ENCODE measurements at regions not wholly inside any gene's neighbourhood (a gene's known extent, or its start where the extent isn't known, plus 50 kb on each side); places are given as distances from the start of the nearest gene placed in this dataset.
"Not testable (repeated sequence)": the region's sequence is repeated elsewhere in the genome, so short reads cannot be mapped to it uniquely, and the experiment has no call there.

GRCh38 chr16:76670125-76670857 lies 393.1 kb downstream of the CNTNAP4 start:
- no peak overlapping the region for H3K4me3 Mint-ChIP-seq
- peaks cover 0 to 2% (median 0%) of the 10 kb centered on the region in 3 donors for H3K27me3 Mint-ChIP-seq (ENCODE audit: low read depth in 3 of 3)
- no peak for DNase-seq
- no peaks in the 10 kb centered on the region for H3K36me3 Mint-ChIP-seq
- H3K4me1 Mint-ChIP-seq, result no peaks in the 10 kb centered on the region
- H3K9me3 Mint-ChIP-seq, result peaks cover 0 to 29% (median 10%) of the 10 kb centered on the region in 6 donors
- H3K27ac Mint-ChIP-seq, result no peak overlapping the region

GRCh38 chr16:76676356-76676755 lies 399.2 kb downstream of the CNTNAP4 start:
- Mint-ChIP-seq H3K27ac (no peak overlapping the region), H3K9me3 (peaks cover 3 to 28% (median 10%) of the 10 kb centered on the region in 6 donors), H3K27me3 (ENCODE audit: low read depth in 3 of 3) (peaks cover 0 to 2% (median 0%) of the 10 kb centered on the region in 3 donors), H3K4me1 (no peaks in the 10 kb centered on the region), H3K36me3 (no peaks in the 10 kb centered on the region), H3K4me3 (no peak overlapping the region)
- DNase-seq, result no peak

GRCh38 chr16:76681296-76681695 lies 404.1 kb downstream of the CNTNAP4 start:
- no peaks in the 10 kb centered on the region for H3K4me1 Mint-ChIP-seq
- no peak overlapping the region for H3K4me3 Mint-ChIP-seq
- H3K27me3 Mint-ChIP-seq (ENCODE audit: low read depth in 3 of 3), result peaks cover 0 to 2% (median 0%) of the 10 kb centered on the region in 3 donors
- no peak for DNase-seq
- H3K9me3 Mint-ChIP-seq, result peaks cover under 1 to 42% (median 9%) of the 10 kb centered on the region in 6 donors
- H3K36me3 Mint-ChIP-seq, result no peaks in the 10 kb centered on the region
- no peak overlapping the region for H3K27ac Mint-ChIP-seq

GRCh38 chr16:76683051-76683450 lies 405.9 kb downstream of the CNTNAP4 start:
- DNase-seq, result no peak
- no peaks in the 10 kb centered on the region for H3K4me1 Mint-ChIP-seq
- H3K27me3 Mint-ChIP-seq (ENCODE audit: low read depth in 3 of 3), result peaks cover 0 to 2% (median 0%) of the 10 kb centered on the region in 3 donors
- peaks cover 1 to 31% (median 10%) of the 10 kb centered on the region in 6 donors for H3K9me3 Mint-ChIP-seq
- no peaks in the 10 kb centered on the region for H3K36me3 Mint-ChIP-seq
- no peak overlapping the region for H3K4me3 Mint-ChIP-seq
- no peak overlapping the region for H3K27ac Mint-ChIP-seq

GRCh38 chr16:76696876-76697275 lies 419.7 kb downstream of the CNTNAP4 start:
- Mint-ChIP-seq H3K27me3 (ENCODE audit: low read depth in 3 of 3) (peaks cover 0 to 2% (median 0%) of the 10 kb centered on the region in 3 donors), H3K4me1 (no peaks in the 10 kb centered on the region), H3K36me3 (no peaks in the 10 kb centered on the region), H3K4me3 (no peak overlapping the region), H3K9me3 (peaks cover 2 to 38% (median 21%) of the 10 kb centered on the region in 6 donors), H3K27ac (no peak overlapping the region)
- no peak for DNase-seq

GRCh38 chr16:76705892-76706291 lies 428.7 kb downstream of the CNTNAP4 start:
- no peak overlapping the region for H3K27ac Mint-ChIP-seq
- no peak for DNase-seq
- H3K4me3 Mint-ChIP-seq, result no peak overlapping the region
- H3K36me3 Mint-ChIP-seq, result no peaks in the 10 kb centered on the region
- H3K27me3 Mint-ChIP-seq (ENCODE audit: low read depth in 3 of 3), result no peaks in the 10 kb centered on the region
- H3K4me1 Mint-ChIP-seq, result no peaks in the 10 kb centered on the region
- peaks cover 0 to 32% (median 8%) of the 10 kb centered on the region in 6 donors for H3K9me3 Mint-ChIP-seq

- H3K27ac Mint-ChIP-seq, result no peak overlapping the region
- H3K4me3 Mint-ChIP-seq, result no peak overlapping the region
- no peaks in the 10 kb centered on the region for H3K27me3 Mint-ChIP-seq (ENCODE audit: low read depth in 3 of 3)
- no peak for DNase-seq
- peaks cover 5 to 45% (median 15%) of the 10 kb centered on the region in 6 donors for H3K9me3 Mint-ChIP-seq
- no peaks in the 10 kb centered on the region for H3K36me3 Mint-ChIP-seq
- H3K4me1 Mint-ChIP-seq, result no peaks in the 10 kb centered on the region
These were observed 436.0 kb downstream of the CNTNAP4 start for GRCh38 chr16:76713191-76713590.

- not testable (repeated sequence) for H3K27me3 Mint-ChIP-seq (ENCODE audit: low read depth in 3 of 3); H3K36me3 Mint-ChIP-seq; H3K4me1 Mint-ChIP-seq; H3K27ac Mint-ChIP-seq; DNase-seq; H3K4me3 Mint-ChIP-seq
- H3K9me3 Mint-ChIP-seq, result peaks cover 12 to 54% (median 20%) of the 10 kb centered on the region in 6 donors
These were observed 439.1 kb downstream of the CNTNAP4 start for GRCh38 chr16:76716251-76716650.

- H3K4me3 Mint-ChIP-seq, result no peak overlapping the region
- H3K27ac Mint-ChIP-seq, result no peak overlapping the region
- peaks cover 10 to 29% (median 13%) of the 10 kb centered on the region in 6 donors for H3K9me3 Mint-ChIP-seq
- H3K36me3 Mint-ChIP-seq, result no peaks in the 10 kb centered on the region
- no peaks in the 10 kb centered on the region for H3K4me1 Mint-ChIP-seq
- no peak for DNase-seq
- H3K27me3 Mint-ChIP-seq (ENCODE audit: low read depth in 3 of 3), result peaks cover 0 to 7% (median 0%) of the 10 kb centered on the region in 3 donors
These were observed 447.0 kb downstream of the CNTNAP4 start for GRCh38 chr16:76724181-76724580.

GRCh38 chr16:76729525-76729924 lies 452.3 kb downstream of the CNTNAP4 start:
- no peaks in the 10 kb centered on the region for H3K4me1 Mint-ChIP-seq
- DNase-seq, result no peak
- peaks cover 0 to 5% (median 2%) of the 10 kb centered on the region in 3 donors for H3K27me3 Mint-ChIP-seq (ENCODE audit: low read depth in 3 of 3)
- peaks cover 8 to 28% (median 14%) of the 10 kb centered on the region in 6 donors for H3K9me3 Mint-ChIP-seq
- no peaks in the 10 kb centered on the region for H3K36me3 Mint-ChIP-seq
- no peak overlapping the region for H3K4me3 Mint-ChIP-seq
- H3K27ac Mint-ChIP-seq, result no peak overlapping the region

GRCh38 chr16:76732894-76733293 lies 455.7 kb downstream of the CNTNAP4 start:
- H3K27me3 Mint-ChIP-seq (ENCODE audit: low read depth in 3 of 3), result peaks cover 0 to 3% (median 2%) of the 10 kb centered on the region in 3 donors
- no peaks in the 10 kb centered on the region for H3K36me3 Mint-ChIP-seq
- no peak overlapping the region for H3K27ac Mint-ChIP-seq
- peaks cover 8 to 45% (median 12%) of the 10 kb centered on the region in 6 donors for H3K9me3 Mint-ChIP-seq
- no peaks in the 10 kb centered on the region for H3K4me1 Mint-ChIP-seq
- DNase-seq, result no peak
- no peak overlapping the region for H3K4me3 Mint-ChIP-seq

GRCh38 chr16:76741623-76742022 lies 449.4 kb upstream of the MON1B start:
- no peak overlapping the region for H3K4me3 Mint-ChIP-seq
- no peaks in the 10 kb centered on the region for H3K4me1 Mint-ChIP-seq
- H3K27ac Mint-ChIP-seq, result no peak overlapping the region
- peaks cover 0 to 4% (median 0%) of the 10 kb centered on the region in 3 donors for H3K36me3 Mint-ChIP-seq
- no peak for DNase-seq
- no peaks in the 10 kb centered on the region for H3K27me3 Mint-ChIP-seq (ENCODE audit: low read depth in 3 of 3)
- H3K9me3 Mint-ChIP-seq, result peaks cover 11 to 71% (median 36%) of the 10 kb centered on the region in 6 donors

GRCh38 chr16:76748461-76749348 lies 442.3 kb upstream of the MON1B start:
- DNase-seq, result no peak
- peaks cover 11 to 44% (median 26%) of the 10 kb centered on the region in 6 donors for H3K9me3 Mint-ChIP-seq
- peaks cover 0 to 2% (median 1%) of the 10 kb centered on the region in 3 donors for H3K27me3 Mint-ChIP-seq (ENCODE audit: low read depth in 3 of 3)
- H3K27ac Mint-ChIP-seq, result no peak overlapping the region
- H3K4me3 Mint-ChIP-seq, result no peak overlapping the region
- H3K36me3 Mint-ChIP-seq, result no peaks in the 10 kb centered on the region
- H3K4me1 Mint-ChIP-seq, result no peaks in the 10 kb centered on the region

- H3K27ac Mint-ChIP-seq, result no peak overlapping the region
- no peaks in the 10 kb centered on the region for H3K4me1 Mint-ChIP-seq
- no peak for DNase-seq
- peaks cover 11 to 32% (median 24%) of the 10 kb centered on the region in 6 donors for H3K9me3 Mint-ChIP-seq
- peaks cover 0 to 2% (median 1%) of the 10 kb centered on the region in 3 donors for H3K27me3 Mint-ChIP-seq (ENCODE audit: low read depth in 3 of 3)
- no peak overlapping the region for H3K4me3 Mint-ChIP-seq
- H3K36me3 Mint-ChIP-seq, result no peaks in the 10 kb centered on the region
These were observed 441.1 kb upstream of the MON1B start for GRCh38 chr16:76749780-76750375.

Measured in immature natural killer cell (primary cell).